ENCODE measurements at regions not wholly inside any gene's neighbourhood (a gene's known extent, or its start where the extent isn't known, plus 50 kb on each side); places are given as distances from the start of the nearest gene placed in this dataset.

- peaks cover 8 to 12% of the 10 kb centered on the region in 2 donors for H3K4me1 ChIP-seq
- no peak overlapping the region for H3K4me3 ChIP-seq
- ATAC-seq = no peak
- H3K27me3 ChIP-seq = no peaks in the 10 kb centered on the region
- no peak for TF ChIP-seq CTCF (IDR thresholded peaks at IDR 0.05)
- intact Hi-C loops (cut with DNase I) = no loop called here
- no peaks in the 10 kb centered on the region for H3K9me3 ChIP-seq
- H3K36me3 ChIP-seq = no peaks in the 10 kb centered on the region
- DNase-seq = no peak
- H3K27ac ChIP-seq = no peak overlapping the region
Observed at GRCh38 chr21:38936240-38936639, 130.5 kb downstream of the ETS2 start.

- DNase-seq = no peak
- intact Hi-C loops (cut with DNase I) = no loop called here
- Histone ChIP-seq H3K9me3 (no peaks in the 10 kb centered on the region), H3K27ac (no peak overlapping the region), H3K36me3 (no peaks in the 10 kb centered on the region), H3K4me3 (no peak overlapping the region), H3K4me1 (peaks cover 20 to 36% of the 10 kb centered on the region in 2 donors), H3K27me3 (no peaks in the 10 kb centered on the region)
- no peak for ATAC-seq
- TF ChIP-seq CTCF (IDR thresholded peaks at IDR 0.05) = no peak
Observed at GRCh38 chr21:38933731-38934130, 128.0 kb downstream of the ETS2 start.

GRCh38 chr21:38931291-38931690, 125.6 kb downstream of the ETS2 start:
- peak overlapping the region; percentile 63 to 92 for H3K27ac ChIP-seq
- intact Hi-C loops (cut with DNase I) = no loop called here

GRCh38 chr21:38930853-38931252, 125.1 kb downstream of the ETS2 start:
- DNase-seq (peak in 2 of 4 donors; percentile 91 to 95), ATAC-seq (peak; percentile 77)
- Histone ChIP-seq H3K36me3 (no peaks in the 10 kb centered on the region), H3K27ac (peak overlapping the region; percentile 63 to 92), H3K9me3 (no peaks in the 10 kb centered on the region), H3K4me1 (peaks cover 27 to 58% of the 10 kb centered on the region in 2 donors), H3K4me3 (no peak overlapping the region), H3K27me3 (no peaks in the 10 kb centered on the region)
- no peak for TF ChIP-seq CTCF (IDR thresholded peaks at IDR 0.05)
- intact Hi-C loops (cut with DNase I) = no loop called here

More at GRCh38 chr21:38931291-38931690, 125.6 kb downstream of the ETS2 start:
- ATAC-seq (peak; percentile 5), DNase-seq (no peak)
- Histone ChIP-seq H3K36me3 (no peaks in the 10 kb centered on the region), H3K4me1 (peaks cover 23 to 54% of the 10 kb centered on the region in 2 donors), H3K27me3 (no peaks in the 10 kb centered on the region), H3K9me3 (no peaks in the 10 kb centered on the region), H3K4me3 (no peak overlapping the region)
- no peak for TF ChIP-seq CTCF (IDR thresholded peaks at IDR 0.05)

GRCh38 chr21:38930066-38930465, 124.3 kb downstream of the ETS2 start:
- no peak for DNase-seq
- no peaks in the 10 kb centered on the region for H3K9me3 ChIP-seq
- peaks cover 33 to 66% of the 10 kb centered on the region in 2 donors for H3K4me1 ChIP-seq
- peak overlapping the region; percentile 63 to 92 for H3K27ac ChIP-seq
- no peak for ATAC-seq
- no peak overlapping the region for H3K4me3 ChIP-seq
- H3K27me3 ChIP-seq = no peaks in the 10 kb centered on the region
- intact Hi-C loops (cut with DNase I) = no loop called here
- TF ChIP-seq CTCF (IDR thresholded peaks at IDR 0.05) = no peak
- H3K36me3 ChIP-seq = no peaks in the 10 kb centered on the region

Data from left lung (tissue), 4 donors.